GM21737 (cell line): ENCODE measurements at regions not wholly inside any gene's neighbourhood (a gene's known extent, or its start where the extent isn't known, plus 50 kb on each side); places are given as distances from the start of the nearest gene placed in this dataset.

Experiments
- ATAC-seq: cut with Tn5 transposase; IDR thresholded peaks from one replicate; pipeline ENCODE4 v1.9.1; 2021; ENCODE audit warnings: mild to moderate bottlenecking, moderate library complexity; ENCODE audit not compliant: unreplicated experiment

- ATAC-seq = no peak
Measured at GRCh38 chr3:76177610-76178009, 392.3 kb upstream of the ZNF717 start.

GRCh38 chr3:76178412-76178811 is 393.1 kb upstream of the ZNF717 start:
- no peak for ATAC-seq

GRCh38 chr3:76181213-76181612 is 395.9 kb upstream of the ZNF717 start:
- no peak for ATAC-seq

- no peak for ATAC-seq
Measured at GRCh38 chr3:76198086-76198485, 412.7 kb upstream of the ZNF717 start.

- no peak for ATAC-seq
Measured at GRCh38 chr3:76199382-76199781, 414.0 kb upstream of the ZNF717 start.

- ATAC-seq = no peak
Measured at GRCh38 chr3:76203578-76203977, 418.2 kb upstream of the ZNF717 start.

- ATAC-seq = no peak
Measured at GRCh38 chr3:76206346-76206745, 421.0 kb upstream of the ZNF717 start.

GRCh38 chr3:76212679-76213078 is 427.3 kb upstream of the ZNF717 start:
- no peak for ATAC-seq

GRCh38 chr3:76222201-76222600 is 436.9 kb upstream of the ZNF717 start:
- no peak for ATAC-seq

GRCh38 chr3:76231258-76231657 is 445.9 kb upstream of the ZNF717 start:
- ATAC-seq = no peak

- no peak for ATAC-seq
Measured at GRCh38 chr3:76242886-76243753, 457.8 kb upstream of the ZNF717 start.

- no peak for ATAC-seq
Measured at GRCh38 chr3:76245073-76245472, 459.7 kb upstream of the ZNF717 start.

- ATAC-seq = no peak
Measured at GRCh38 chr3:76245622-76246021, 460.3 kb upstream of the ZNF717 start.

- no peak for ATAC-seq
Measured at GRCh38 chr3:76264496-76264895, 479.1 kb upstream of the ZNF717 start.

- no peak for ATAC-seq
Measured at GRCh38 chr3:76264911-76265310, 479.6 kb upstream of the ZNF717 start.

- ATAC-seq = no peak
Measured at GRCh38 chr3:76266511-76266910, 481.2 kb upstream of the ZNF717 start.

GRCh38 chr3:76267851-76268380 is 482.6 kb upstream of the ZNF717 start:
- no peak for ATAC-seq

GRCh38 chr3:76293856-76294255 is 508.5 kb upstream of the ZNF717 start:
- ATAC-seq = no peak

- no peak for ATAC-seq
Measured at GRCh38 chr3:76300746-76301145, 515.4 kb upstream of the ZNF717 start.

- ATAC-seq = no peak
Measured at GRCh38 chr3:76307556-76307955, 522.2 kb upstream of the ZNF717 start.

GRCh38 chr3:76308541-76308940 is 523.2 kb upstream of the ZNF717 start:
- ATAC-seq = no peak

- no peak for ATAC-seq
Measured at GRCh38 chr3:76310089-76310488, 524.7 kb upstream of the ZNF717 start.

GRCh38 chr3:76310667-76311066 is 525.3 kb upstream of the ZNF717 start:
- no peak for ATAC-seq
